WTC11 (cell line): ENCODE measurements at regions not wholly inside any gene's neighbourhood (a gene's known extent, or its start where the extent isn't known, plus 50 kb on each side); places are given as distances from the start of the nearest gene placed in this dataset.

Source experiments
- ATAC-seq: fragments of 200-7000 bp; cut with Tn5 transposase; 2 replicates; pipeline ENCODE4 v1.10.0; 2021; ENCODE audit warnings: mild to moderate bottlenecking, moderate library complexity
- CTCF ChIA-PET: fragments of 300-600 bp; sonication (Branson Sonifier 250); formaldehyde crosslinking; loops from one replicate; lab custom pipeline; 2021; ENCODE audit warnings: antibody characterized with exemption; lab: Charles Lee
- POLR2A ChIA-PET: fragments of 350-600 bp; sonication (Branson Sonifier 250); formaldehyde crosslinking; loops from one replicate; lab custom pipeline; 2021; ENCODE audit warnings: antibody characterized with exemption; lab: Charles Lee
- DNase-seq: peaks from one replicate; pipeline ENCODE4 v3.0.0; 2021; ENCODE audit warnings: low spot score
- H3K27ac Mint-ChIP-seq: 2 replicates; pipeline ENCODE4 v1.8.0; 2021; ENCODE audit warnings: mixed read lengths
- H3K27me3 Mint-ChIP-seq: 2 replicates; pipeline ENCODE4 v1.8.0; 2021; ENCODE audit warnings: low read depth, mild to moderate bottlenecking, moderate library complexity, mixed read lengths
- H3K36me3 Mint-ChIP-seq: 2 replicates; pipeline ENCODE4 v1.8.0; 2021; ENCODE audit warnings: mixed read lengths
- H3K4me1 Mint-ChIP-seq: 2 replicates; pipeline ENCODE4 v1.8.0; 2022; ENCODE audit warnings: mixed read lengths
- H3K4me3 Mint-ChIP-seq: 2 replicates; pipeline ENCODE4 v1.8.0; 2021; ENCODE audit warnings: mild to moderate bottlenecking, moderate library complexity, mixed read lengths
- H3K9me3 Mint-ChIP-seq: 2 replicates; pipeline ENCODE4 v1.8.0; 2021; ENCODE audit warnings: mixed read lengths
- AR ChIP-seq: fragments of 250-450 bp; sonication (Bioruptor Pico); IDR thresholded peaks from 2 replicates; pipeline ENCODE4 v1.9.0; 2021; ENCODE audit warnings: mild to moderate bottlenecking
- CTCF ChIP-seq: fragments of 200-600 bp; IDR thresholded peaks from 2 replicates; pipeline ENCODE4 v1.8.0; 2022; ENCODE audit warnings: antibody characterized with exemption
- HMGXB4 ChIP-seq: sonication (generic); formaldehyde crosslinking; IDR thresholded peaks from 2 replicates; pipeline ENCODE4 v1.8.1; 2023; ENCODE audit warnings: mild to moderate bottlenecking, moderate library complexity, missing genetic modification reagents
- MAX ChIP-seq: sonication (generic); formaldehyde crosslinking; IDR thresholded peaks from 2 replicates; pipeline ENCODE4 v1.8.0; 2022; ENCODE audit warnings: mild to moderate bottlenecking, missing genetic modification reagents
- MLX ChIP-seq: sonication (generic); formaldehyde crosslinking; IDR thresholded peaks from 2 replicates; pipeline ENCODE4 v1.8.1; 2023; ENCODE audit warnings: mild to moderate bottlenecking, missing genetic modification reagents, moderate library complexity
- NR3C1 ChIP-seq: sonication (generic); formaldehyde crosslinking; conservative IDR thresholded peaks from 2 replicates; pipeline ENCODE4 v1.8.1; 2023; ENCODE audit warnings: low read depth, mild to moderate bottlenecking, missing genetic modification reagents
- RELA ChIP-seq: sonication (generic); formaldehyde crosslinking; IDR thresholded peaks from 2 replicates; pipeline ENCODE4 v1.8.1; 2022; ENCODE audit warnings: missing genetic modification reagents, mild to moderate bottlenecking, borderline replicate concordance
- SP1 ChIP-seq: sonication (generic); formaldehyde crosslinking; conservative IDR thresholded peaks from 2 replicates; pipeline ENCODE4 v1.8.1; 2022; ENCODE audit warnings: missing genetic modification reagents
- STAT6 ChIP-seq: sonication (generic); formaldehyde crosslinking; conservative IDR thresholded peaks from 2 replicates; pipeline ENCODE4 v1.8.1; 2023; ENCODE audit warnings: mild to moderate bottlenecking, low read depth, missing genetic modification reagents, moderate library complexity
- USF1 ChIP-seq: sonication (generic); formaldehyde crosslinking; IDR thresholded peaks from 2 replicates; pipeline ENCODE4 v1.8.0; 2022; ENCODE audit warnings: mild to moderate bottlenecking, missing genetic modification reagents
- USF2 ChIP-seq: sonication (generic); formaldehyde crosslinking; IDR thresholded peaks from 2 replicates; pipeline ENCODE4 v1.8.1; 2023; ENCODE audit warnings: mild to moderate bottlenecking, missing genetic modification reagents, moderate library complexity
- ZBTB21 ChIP-seq: sonication (generic); formaldehyde crosslinking; IDR thresholded peaks from 2 replicates; pipeline ENCODE4 v1.8.1; 2023; ENCODE audit warnings: mild to moderate bottlenecking, missing genetic modification reagents, borderline replicate concordance
- ZNF263 ChIP-seq: sonication (generic); formaldehyde crosslinking; IDR thresholded peaks from 2 replicates; pipeline ENCODE4 v1.8.1; 2022; ENCODE audit warnings: low read depth, mild to moderate bottlenecking, moderate library complexity, missing genetic modification reagents
- ZNF423 ChIP-seq: fragments of 250-450 bp; sonication (Bioruptor Pico); IDR thresholded peaks from 2 replicates; pipeline ENCODE4 v2.1.2; 2022; ENCODE audit warnings: mild to moderate bottlenecking, moderate library complexity
- ZSCAN18 ChIP-seq: fragments of 250-450 bp; sonication (Bioruptor Pico); IDR thresholded peaks from 2 replicates; pipeline ENCODE4 v2.1.2; 2022; ENCODE audit warnings: mild to moderate bottlenecking, moderate library complexity

GRCh38 chr4:158016511-158016910 lies 156.3 kb downstream of the GASK1B start:
- TF ChIP-seq STAT6 (CRISPR knock-in tag) (no peak), NR3C1 (CRISPR knock-in tag) (no peak), ZSCAN18 (no peak), RELA (no peak), CTCF (no peak)
- Mint-ChIP-seq H3K27me3 (no peaks in the 10 kb centered on the region), H3K27ac (no peak overlapping the region), H3K9me3 (no peaks in the 10 kb centered on the region), H3K4me1 (peaks cover 8% of the 10 kb centered on the region), H3K4me3 (no peak overlapping the region), H3K36me3 (no peaks in the 10 kb centered on the region)
- CTCF ChIA-PET: no interaction called here
- POLR2A ChIA-PET: no interaction called here
- no peak for ATAC-seq
- DNase-seq: no peak

- ChIA-PET POLR2A (no interaction called here), CTCF (no interaction called here)
- TF ChIP-seq ZNF263 (CRISPR knock-in tag): no peak
- no peak for TF ChIP-seq HMGXB4 (CRISPR knock-in tag)
- no peak for TF ChIP-seq USF1 (CRISPR knock-in tag)
- TF ChIP-seq USF2: no peak
- TF ChIP-seq MLX: no peak
- TF ChIP-seq SP1 (CRISPR knock-in tag): no peak
- no peak for TF ChIP-seq AR (CRISPR knock-in tag)
- TF ChIP-seq ZBTB21 (CRISPR knock-in tag): no peak
- no peak for TF ChIP-seq MAX (CRISPR knock-in tag)
- TF ChIP-seq ZNF423 (CRISPR knock-in tag): no peak
- H3K27me3 Mint-ChIP-seq: no peaks in the 10 kb centered on the region
- H3K36me3 Mint-ChIP-seq: no peaks in the 10 kb centered on the region
- no peak for DNase-seq
- H3K9me3 Mint-ChIP-seq: no peaks in the 10 kb centered on the region
- H3K4me1 Mint-ChIP-seq: peaks cover 2% of the 10 kb centered on the region
- ATAC-seq: no peak
- H3K27ac Mint-ChIP-seq: no peak overlapping the region
- H3K4me3 Mint-ChIP-seq: no peak overlapping the region
Observed at GRCh38 chr4:158015241-158015640, 157.6 kb downstream of the GASK1B start.
